GM20431 (cell line): ENCODE measurements at regions not wholly inside any gene's neighbourhood (a gene's known extent, or its start where the extent isn't known, plus 50 kb on each side); places are given as distances from the start of the nearest gene placed in this dataset.
"Not testable (repeated sequence)": the region's sequence is repeated elsewhere in the genome, so short reads cannot be mapped to it uniquely, and the experiment has no call there.

ENCODE experiments used
- in situ Hi-C: fragments of 300-500 bp; cut with MseI, MboI; formaldehyde crosslinking; loops from one replicate; pipeline ENCODE4 v1.15.0; 2020; ENCODE audit warnings: low sequenced_read_pairs; ENCODE audit not compliant: unreplicated experiment

DNA sequence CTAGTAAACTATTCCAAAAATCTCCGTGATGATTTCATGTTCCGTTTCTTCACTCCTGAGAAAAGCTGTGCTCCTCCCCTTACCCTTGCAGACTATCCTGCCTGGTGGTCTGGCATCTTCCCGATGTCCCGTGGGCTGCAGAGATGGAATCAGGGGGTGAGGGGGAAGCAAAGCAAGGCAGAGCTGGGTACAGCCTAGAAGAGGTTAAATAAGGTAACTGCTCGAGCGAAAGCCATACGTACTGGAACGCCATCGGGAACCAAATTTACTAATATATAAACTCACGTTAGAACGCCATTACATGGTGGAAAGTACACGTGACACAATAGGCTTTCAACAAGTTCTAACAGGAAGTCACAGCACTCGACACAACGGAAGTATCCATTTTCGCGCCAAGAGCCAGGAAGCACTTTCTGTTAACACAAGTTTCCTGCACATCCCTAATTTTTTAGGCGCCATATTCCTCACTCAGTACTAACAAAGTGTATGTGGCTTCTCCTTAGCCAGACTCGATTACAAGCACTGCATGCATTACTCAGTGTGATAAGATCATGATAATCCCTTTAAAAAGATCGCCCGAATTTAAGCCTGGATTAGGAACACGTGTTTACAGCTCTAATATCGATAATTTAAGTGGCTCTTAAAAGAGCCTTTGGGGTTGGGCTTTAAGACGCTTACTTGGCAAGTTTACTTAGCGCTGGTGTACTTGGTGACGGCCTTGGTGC is 101.6 kb upstream of the PRSS16 start:
- in situ Hi-C loops, result loop anchor here (25.0 kb wide), 2 partner anchors 934 to 1109 kb away; a partner anchor contains a TSS

DNA sequence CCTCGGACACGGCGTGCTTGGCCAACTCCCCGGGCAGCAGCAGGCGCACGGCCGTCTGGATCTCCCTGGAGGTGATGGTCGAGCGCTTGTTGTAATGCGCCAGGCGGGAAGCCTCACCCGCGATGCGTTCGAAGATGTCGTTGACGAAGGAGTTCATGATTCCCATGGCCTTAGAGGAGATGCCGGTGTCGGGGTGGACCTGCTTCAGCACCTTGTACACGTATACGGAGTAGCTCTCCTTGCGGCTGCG is 101.1 kb upstream of the PRSS16 start:
- in situ Hi-C loops, result loop anchor here (25.0 kb wide), 2 partner anchors 934 to 1109 kb away; a partner anchor contains a TSS

DNA sequence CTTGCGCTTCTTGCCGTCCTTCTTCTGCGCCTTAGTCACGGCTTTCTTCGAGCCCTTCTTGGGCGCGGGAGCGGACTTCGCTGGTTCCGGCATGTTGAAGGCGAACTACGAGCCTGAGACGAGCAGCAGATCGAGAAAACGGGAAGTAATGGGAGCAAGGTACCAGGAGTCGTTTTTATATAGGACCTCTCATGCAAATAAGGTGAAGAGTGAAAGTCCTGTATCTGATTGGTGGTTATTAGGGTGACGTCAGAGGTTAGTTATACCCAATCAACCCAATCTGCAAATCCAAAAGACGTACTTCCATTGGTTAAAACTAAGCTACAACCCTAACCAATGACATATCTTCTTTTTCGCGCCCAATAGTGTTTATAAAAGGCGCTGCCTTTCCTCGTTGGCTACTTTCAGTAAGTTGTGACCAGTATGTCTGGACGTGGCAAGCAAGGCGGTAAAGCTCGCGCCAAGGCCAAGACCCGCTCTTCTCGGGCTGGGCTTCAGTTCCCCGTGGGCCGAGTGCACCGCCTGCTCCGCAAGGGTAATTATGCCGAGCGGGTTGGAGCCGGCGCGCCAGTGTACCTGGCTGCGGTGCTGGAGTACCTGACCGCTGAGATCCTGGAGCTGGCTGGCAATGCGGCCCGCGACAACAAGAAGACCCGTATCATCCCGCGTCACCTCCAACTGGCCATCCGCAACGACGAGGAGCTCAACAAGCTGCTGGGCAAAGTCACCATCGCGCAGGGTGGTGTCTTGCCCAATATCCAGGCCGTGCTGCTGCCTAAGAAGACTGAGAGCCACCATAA is 100.6 kb upstream of the PRSS16 start:
- in situ Hi-C loops, result loop anchor here (25.0 kb wide), 2 partner anchors 935 to 1110 kb away; a partner anchor contains a TSS

DNA sequence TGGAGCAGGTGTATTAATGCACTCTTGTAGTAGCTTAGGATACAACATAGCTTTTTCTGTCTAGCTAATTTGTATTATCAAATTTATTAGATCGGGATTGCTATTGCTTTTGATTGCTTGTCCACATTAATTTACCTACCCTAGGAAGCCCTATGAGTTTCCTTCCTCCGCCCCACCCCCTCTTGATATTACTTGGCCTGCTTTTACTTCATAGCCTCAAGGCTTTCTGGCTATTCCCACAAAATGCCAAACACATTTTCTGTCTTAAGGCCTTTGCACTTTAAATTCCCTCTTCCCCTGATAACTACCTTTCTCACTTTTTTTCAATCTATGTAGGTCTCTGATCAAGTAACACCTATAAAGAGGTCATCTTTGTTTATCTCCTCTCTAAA is 99.1 kb upstream of the PRSS16 start:
- in situ Hi-C loops, result loop anchor here (25.0 kb wide), 2 partner anchors 936 to 1111 kb away; a partner anchor contains a TSS

DNA sequence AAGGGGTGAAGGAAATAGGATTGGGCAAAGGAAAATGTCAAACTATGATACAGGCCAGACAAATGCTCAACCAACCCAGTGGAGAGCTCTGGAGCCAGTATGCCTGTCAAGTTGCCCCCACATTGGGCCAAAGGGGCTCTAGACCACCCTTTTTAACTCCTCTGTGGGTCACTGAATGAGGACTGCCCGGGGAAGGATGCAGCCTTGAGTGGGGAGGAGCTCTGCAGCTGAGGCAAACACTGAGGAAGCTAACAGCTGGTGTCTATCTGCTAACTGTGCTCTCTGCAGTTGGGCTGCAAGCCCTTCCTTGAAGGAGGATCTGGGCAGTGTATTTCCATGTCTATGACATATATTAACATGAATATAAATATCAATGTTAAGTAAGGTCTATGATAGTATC is 98.4 kb upstream of the PRSS16 start:
- in situ Hi-C loops, result loop anchor here (25.0 kb wide), 2 partner anchors 937 to 1112 kb away; a partner anchor contains a TSS

DNA sequence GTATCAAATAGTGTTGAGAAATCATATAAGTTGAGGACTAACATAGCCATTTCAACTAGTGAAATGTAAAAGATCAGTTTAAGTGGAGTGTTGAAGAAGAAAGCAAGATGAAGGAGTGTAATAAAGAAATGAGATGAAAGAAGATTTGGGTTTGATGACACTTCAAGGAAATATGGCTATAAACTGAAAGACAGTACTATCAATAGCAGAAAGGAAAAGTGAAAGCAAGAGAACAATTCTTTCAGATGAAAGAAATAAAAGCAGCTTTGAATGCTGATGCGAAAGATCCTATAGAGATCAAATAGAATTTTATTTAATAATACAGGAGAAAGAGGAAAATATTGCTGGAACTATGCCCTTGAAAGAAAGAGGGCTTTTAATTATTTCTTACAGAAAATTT is 92.8 kb upstream of the PRSS16 start:
- in situ Hi-C loops, result loop anchor here (10.0 kb wide), 1 partner anchor 740 kb away; a partner anchor contains a TSS

DNA sequence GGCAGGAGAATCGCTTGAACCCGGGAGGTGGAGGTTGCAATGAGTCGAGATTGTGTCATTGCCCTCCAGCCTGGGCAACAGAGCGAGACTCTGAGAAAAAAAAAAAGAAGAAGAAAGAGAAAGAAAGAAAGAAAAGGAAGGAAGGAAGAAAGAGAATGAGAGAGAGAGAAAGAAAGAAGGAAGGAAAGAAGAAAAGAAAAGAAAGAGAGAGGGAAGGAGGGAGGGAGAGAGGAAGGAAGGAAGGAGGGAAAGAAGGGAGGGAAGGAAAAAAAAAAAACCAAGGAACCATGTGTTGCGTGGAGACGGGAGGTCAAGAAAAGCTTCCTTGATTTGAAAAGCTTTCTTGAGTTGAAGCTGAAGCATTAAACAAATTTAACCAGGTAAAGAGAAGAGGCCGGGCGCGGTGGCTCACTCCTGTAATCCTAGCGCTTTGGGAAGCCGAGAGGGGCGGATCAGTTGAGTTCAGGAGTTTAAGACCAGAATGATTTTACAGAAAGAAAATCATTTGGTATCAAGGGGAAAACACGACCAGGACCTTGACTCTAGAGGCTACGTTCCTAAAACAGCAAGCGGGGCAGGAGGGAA is 90.5 kb upstream of the PRSS16 start:
- in situ Hi-C loops, result loop anchor here (10.0 kb wide), 1 partner anchor 738 kb away; a partner anchor contains a TSS

DNA sequence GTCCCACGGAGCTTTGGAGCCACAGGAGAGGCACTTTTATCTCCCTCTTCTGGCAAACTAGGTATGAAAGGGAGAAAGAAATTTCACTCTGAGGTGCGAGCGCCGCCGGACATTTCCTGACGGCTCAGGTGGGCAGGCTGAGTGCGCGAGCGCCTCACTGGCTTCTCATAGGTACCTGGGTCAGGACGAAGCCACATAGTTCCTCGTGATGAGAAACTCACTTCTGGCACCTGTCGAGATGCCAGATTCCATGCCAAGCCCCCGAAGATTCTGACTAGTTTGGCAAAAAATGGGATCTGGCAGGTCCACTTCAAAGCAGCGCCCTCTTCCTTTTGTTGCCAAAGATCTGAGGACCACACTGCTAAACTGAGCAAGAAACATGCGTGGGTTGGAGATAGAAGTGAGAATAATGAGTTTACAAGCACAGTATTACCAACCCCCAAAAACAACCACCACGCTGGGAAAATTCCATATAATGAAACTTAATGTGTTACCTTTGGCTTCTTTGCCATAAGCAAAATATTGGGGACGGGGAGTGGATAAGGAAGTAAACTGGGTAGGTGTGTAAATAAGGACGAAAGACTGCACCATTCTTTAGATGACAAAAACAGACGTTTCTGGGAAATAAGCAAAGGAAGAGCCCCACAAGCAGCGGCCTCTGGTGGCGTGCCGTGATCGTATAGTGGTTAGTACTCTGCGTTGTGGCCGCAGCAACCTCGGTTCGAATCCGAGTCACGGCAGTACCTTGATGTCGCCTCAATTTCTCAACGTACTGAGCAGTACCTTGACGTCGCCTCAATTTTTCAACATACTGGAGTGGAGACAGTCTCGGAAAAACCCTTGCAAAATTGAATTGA is 89.8 kb upstream of the PRSS16 start:
- in situ Hi-C loops, result loop anchor here (10.0 kb wide), 1 partner anchor 737 kb away; a partner anchor contains a TSS

DNA sequence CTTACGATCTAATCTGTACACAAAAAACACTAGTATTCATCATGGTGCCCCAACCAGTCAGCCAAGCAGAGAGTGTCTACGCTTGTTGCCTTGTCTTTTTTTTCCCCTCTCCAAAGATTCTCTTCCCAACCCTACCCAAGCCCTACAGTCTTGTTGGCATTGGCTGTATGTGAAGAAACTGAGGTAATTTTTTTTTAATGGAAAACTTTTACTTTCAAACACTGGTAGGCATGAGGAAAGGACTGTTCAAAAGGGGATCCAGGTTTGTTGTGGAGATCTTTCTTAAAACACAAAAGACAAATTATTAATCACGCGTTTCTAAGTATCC is 89.2 kb upstream of the PRSS16 start:
- in situ Hi-C loops, result loop anchor here (10.0 kb wide), 1 partner anchor 737 kb away; a partner anchor contains a TSS

DNA sequence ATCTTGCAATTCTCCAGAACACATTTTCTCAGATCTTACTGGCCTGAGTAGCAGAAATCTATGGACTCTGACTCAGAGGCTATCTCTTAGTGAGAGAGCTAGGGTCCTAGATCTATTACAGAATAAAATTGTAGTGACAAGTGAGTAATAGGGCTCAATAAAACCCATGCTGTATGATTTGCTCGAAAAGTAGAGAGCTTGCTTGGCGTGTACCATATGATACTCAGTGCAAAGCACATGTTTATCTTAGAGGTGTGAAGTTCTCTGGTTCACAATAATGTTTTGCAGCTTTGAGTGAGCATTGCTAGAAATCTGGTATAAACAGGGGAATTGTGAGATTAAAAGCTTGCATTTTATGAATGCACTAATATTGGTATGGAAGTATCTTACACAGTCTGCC is 87.8 kb upstream of the PRSS16 start:
- in situ Hi-C loops, result loop anchor here (10.0 kb wide), 1 partner anchor 735 kb away; a partner anchor contains a TSS

DNA sequence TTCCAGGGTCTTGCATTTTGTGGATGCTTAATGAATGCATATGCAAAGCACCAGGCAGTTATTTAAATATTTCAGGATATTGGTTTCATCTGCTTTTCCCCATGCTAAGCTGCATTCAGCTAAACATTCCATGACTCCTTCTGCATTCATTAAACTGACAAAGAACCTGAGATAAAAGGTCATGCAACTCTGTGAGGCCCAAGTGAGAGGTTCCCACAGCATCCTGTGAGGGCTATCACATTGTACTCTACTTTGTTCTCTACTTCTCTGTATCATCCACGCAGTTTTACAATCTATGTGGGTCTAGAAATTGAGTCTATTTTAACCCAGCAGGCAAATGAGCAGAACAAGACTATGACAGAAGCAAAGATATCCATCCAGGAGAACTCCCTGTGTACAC is 86.4 kb upstream of the PRSS16 start:
- in situ Hi-C loops, result no loop called here

DNA sequence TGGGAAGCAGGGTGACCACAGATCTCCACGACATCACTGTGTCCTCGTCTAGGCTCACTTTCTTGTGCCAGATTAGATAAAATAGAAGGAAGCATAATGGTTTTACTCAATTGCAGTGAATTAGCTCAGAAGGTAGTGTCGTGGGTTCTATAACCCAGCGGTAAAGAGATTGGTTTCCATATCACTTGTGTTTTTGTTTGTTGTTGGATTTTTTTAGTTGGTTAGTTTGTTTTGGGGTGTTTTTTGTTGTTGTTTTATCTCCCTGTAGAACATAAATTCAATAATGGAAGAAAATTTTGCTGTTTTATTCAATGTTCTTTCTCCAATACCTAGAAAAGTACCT is 85.9 kb upstream of the PRSS16 start:
- in situ Hi-C loops, result no loop called here

DNA sequence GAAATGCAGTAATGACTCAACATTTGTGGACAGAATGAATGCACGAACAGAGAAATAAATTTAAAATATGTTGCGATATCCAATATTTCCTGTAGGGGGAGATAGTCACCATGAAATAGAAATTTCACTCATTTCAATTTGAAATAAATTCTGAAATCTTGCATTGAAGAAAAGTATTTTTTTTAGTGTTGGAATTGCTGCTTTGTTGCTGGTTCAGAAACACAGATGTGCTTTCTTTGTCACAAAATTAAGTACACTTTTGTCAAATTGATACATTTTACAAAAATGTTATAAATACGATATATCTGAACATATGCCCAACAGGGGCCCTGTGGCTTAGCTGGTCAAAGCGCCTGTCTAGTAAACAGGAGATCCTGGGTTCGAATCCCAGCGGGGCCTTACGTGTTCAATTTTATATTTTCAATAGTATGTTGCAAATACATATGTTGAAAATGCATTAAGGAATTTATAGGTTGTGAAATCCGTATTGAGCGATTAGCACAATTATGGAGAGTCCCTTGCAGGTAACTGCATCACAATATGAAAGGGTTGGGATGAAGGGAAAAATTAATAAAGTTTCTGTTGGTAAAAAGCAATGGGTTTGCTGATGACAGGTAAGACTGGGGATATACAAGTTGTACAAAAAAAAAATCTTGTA is 85.4 kb upstream of the PRSS16 start:
- in situ Hi-C loops, result no loop called here

DNA sequence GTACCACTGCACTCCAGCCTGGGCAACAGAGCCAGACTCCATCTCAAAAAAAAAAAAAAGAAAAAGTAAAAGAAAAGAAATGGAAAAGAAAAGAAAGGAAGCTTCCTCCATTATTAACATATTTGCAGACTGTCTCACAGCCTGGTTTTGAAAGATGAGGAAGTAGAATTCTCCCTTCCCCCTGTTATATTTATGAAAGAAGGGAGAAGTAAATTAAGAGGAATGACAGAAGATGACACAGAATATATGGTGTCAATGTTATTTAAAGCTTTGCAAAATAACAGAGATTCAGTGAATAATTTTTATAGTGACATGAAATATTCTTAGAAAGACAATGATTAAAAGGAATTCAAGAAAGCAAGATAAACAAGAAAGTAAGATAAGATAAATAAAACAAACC is 83.7 kb upstream of the PRSS16 start:
- in situ Hi-C loops, result no loop called here

DNA sequence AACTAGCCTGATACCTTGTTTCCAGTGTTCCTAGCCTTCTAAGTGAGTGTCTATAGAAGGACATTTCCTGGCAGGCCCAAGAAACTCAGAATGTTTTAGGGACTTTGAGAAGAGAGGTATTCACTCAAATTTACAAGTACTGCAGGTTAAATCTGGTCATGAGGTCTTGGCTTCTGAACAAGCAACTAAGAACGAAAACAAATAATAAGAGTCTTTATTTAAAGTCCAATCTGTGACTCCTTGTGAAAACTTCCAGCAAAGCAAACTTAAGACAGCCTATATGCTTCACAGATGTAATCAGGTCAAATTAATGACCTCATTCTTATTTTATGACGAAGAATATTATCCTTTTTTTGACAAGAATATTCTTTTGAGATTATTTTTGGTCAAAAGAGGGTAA is 79.4 kb upstream of the PRSS16 start:
- in situ Hi-C loops, result no loop called here

DNA sequence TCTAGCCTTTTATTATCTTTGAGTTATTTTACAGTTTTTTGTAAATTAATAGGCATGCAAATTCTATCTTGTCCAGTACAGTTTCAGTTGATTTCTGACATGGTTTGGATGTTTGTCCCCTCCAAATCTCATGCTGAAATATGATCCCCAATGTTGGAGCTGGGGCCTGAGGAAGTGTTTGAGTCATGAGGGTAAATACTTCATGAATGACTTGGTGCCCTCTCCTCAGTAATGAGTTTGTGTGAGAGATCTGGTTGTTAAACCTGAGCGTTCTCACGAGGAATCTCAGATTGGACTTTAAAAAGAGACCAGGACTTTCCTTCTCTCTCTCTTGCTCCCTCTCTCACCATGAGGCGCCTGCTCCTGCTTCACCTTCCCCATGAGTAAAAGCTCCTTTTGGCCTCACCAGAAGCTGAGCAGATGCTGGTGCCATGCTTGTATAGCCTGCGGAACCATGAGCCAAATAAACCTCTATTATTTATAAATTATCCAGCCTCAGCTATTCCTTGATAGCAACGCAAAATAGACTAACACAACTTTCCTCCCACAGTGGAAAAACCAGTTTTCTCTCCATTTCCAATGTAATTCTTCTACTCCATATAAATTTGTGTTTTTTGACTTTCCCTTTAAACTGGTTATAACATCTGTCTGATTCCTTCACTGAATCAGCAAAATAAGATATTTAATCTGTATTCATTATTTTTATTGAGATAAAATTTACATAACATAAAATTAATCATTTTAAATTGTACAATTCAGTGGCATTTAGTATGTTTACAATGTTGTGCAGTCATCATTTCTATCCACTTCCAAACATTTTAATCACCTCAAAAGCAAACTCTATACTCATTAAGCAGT is 78.7 kb upstream of the PRSS16 start:
- in situ Hi-C loops, result no loop called here

DNA sequence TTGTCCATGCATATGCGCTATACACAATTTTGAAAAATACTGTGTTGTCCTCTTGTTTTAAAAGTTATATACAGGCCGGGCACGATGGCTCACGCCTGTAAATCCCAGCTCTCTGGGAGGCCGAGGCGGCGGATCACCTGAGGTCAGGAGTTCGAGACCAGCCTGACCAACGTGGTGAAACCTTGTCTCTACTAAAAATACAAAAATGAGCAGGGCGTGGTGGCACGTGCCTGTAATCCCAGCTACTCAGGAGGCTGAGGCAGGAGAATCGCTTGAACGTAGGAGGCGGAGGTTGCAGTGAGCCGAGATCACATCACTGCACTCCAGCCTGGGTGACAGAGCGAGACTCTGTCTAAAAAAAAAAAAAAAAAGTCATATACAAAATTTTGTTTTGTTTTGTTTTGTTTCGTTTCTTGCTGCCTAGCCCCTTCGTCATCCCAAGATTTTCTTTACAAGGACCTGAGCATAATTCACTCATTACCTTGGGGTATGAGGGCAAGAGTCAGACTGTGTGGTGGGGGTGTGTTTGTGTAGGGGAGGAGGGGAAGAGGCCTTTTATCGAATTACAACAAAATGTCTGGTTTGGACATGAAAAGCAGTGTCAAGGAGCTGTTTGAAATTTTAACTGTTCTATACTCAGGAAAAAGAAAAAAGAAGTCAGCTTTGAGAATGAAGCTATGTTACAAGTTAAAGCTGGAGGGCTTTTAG is 74.8 kb upstream of the PRSS16 start:
- in situ Hi-C loops, result not testable (repeated sequence)

DNA sequence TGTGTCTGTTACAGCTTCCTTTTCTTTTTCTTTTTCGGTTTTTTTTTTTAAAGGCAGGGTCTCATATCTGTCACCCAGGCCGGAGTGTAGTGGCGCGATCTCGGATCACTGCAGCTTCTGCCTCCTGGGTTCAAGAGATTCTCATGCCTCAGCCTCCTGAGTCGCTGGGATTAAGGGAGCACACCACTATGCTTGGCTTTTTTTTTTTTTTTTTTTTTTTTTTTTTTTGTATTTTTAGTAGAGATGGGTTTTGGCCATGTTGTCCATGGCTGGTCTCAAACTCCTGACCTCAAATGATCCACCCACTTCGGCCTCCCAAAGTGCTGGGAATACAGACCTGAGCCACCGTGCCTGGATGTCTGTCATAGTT is 74.3 kb upstream of the PRSS16 start:
- in situ Hi-C loops, result not testable (repeated sequence)
